Upper lobe of right lung (tissue), 1 donor: ENCODE measurements at regions not wholly inside any gene's neighbourhood (a gene's known extent, or its start where the extent isn't known, plus 50 kb on each side); places are given as distances from the start of the nearest gene placed in this dataset.

Experiments used
- ATAC-seq: fragments of 200-7000 bp; cut with Tn5 transposase; one replicate; pipeline ENCODE4 v1.9.1; 2020; ENCODE audit warnings: mild to moderate bottlenecking, moderate library complexity
- DNase-seq: peaks from one replicate; pipeline ENCODE4 v3.0.0-alpha.2; 2020
- H3K27ac ChIP-seq: fragments of 200-600 bp; one replicate; pipeline ENCODE4 v1.8.0; 2022
- H3K27me3 ChIP-seq: fragments of 200-600 bp; one replicate; pipeline ENCODE4 v1.8.0; 2022; ENCODE audit warnings: mild to moderate bottlenecking
- H3K36me3 ChIP-seq: fragments of 200-600 bp; one replicate; pipeline ENCODE4 v1.8.0; 2022
- H3K4me1 ChIP-seq: fragments of 200-600 bp; one replicate; pipeline ENCODE4 v1.8.0; 2022
- H3K4me3 ChIP-seq: fragments of 200-600 bp; one replicate; pipeline ENCODE4 v1.8.0; 2022; ENCODE audit warnings: mild to moderate bottlenecking
- H3K9me3 ChIP-seq: fragments of 200-600 bp; one replicate; pipeline ENCODE4 v1.8.0; 2022
- CTCF ChIP-seq: fragments of 200-600 bp; IDR thresholded peaks from one replicate; pipeline ENCODE4 v1.8.0; 2022; ENCODE audit warnings: antibody characterized with exemption
- intact Hi-C: fragments of 100-400 bp; cut with DNase I; formaldehyde crosslinking; loops from one replicate; pipeline ENCODE4 v1.11.0; 2022
- donor health status: DM: no; HTN: yes; CAD: no; lungs with severe emphysema.

GRCh38 chr1:192862271-192862670 lies 53.4 kb downstream of the RGS2 start:
- Histone ChIP-seq H3K27me3 (no peaks in the 10 kb centered on the region), H3K36me3 (no peaks in the 10 kb centered on the region), H3K4me1 (no peaks in the 10 kb centered on the region), H3K4me3 (no peak overlapping the region), H3K27ac (no peak overlapping the region), H3K9me3 (no peaks in the 10 kb centered on the region)
- no peak for TF ChIP-seq CTCF
- no peak for DNase-seq
- intact Hi-C loops: no loop called here
- no peak for ATAC-seq

- Histone ChIP-seq H3K4me1 (no peaks in the 10 kb centered on the region), H3K27ac (no peak overlapping the region), H3K4me3 (no peak overlapping the region), H3K36me3 (no peaks in the 10 kb centered on the region), H3K9me3 (no peaks in the 10 kb centered on the region), H3K27me3 (no peaks in the 10 kb centered on the region)
- no peak for ATAC-seq
- DNase-seq: no peak
- no peak for TF ChIP-seq CTCF
- intact Hi-C loops: no loop called here
Measured at GRCh38 chr1:192866241-192866868, 57.5 kb downstream of the RGS2 start.

GRCh38 chr1:192867180-192867579 lies 58.3 kb downstream of the RGS2 start:
- Histone ChIP-seq H3K36me3 (no peaks in the 10 kb centered on the region), H3K27ac (no peak overlapping the region), H3K9me3 (no peaks in the 10 kb centered on the region), H3K4me3 (no peak overlapping the region), H3K27me3 (no peaks in the 10 kb centered on the region), H3K4me1 (no peaks in the 10 kb centered on the region)
- intact Hi-C loops: no loop called here
- DNase-seq (no peak), ATAC-seq (no peak)
- no peak for TF ChIP-seq CTCF

- no peaks in the 10 kb centered on the region for H3K27me3 ChIP-seq
- no peak for TF ChIP-seq CTCF
- H3K4me3 ChIP-seq: no peak overlapping the region
- no peak for ATAC-seq
- DNase-seq: no peak
- H3K27ac ChIP-seq: no peak overlapping the region
- no peaks in the 10 kb centered on the region for H3K36me3 ChIP-seq
- intact Hi-C loops: no loop called here
- H3K4me1 ChIP-seq: no peaks in the 10 kb centered on the region
- H3K9me3 ChIP-seq: no peaks in the 10 kb centered on the region
Measured at GRCh38 chr1:192869308-192869940, 60.6 kb downstream of the RGS2 start.

GRCh38 chr1:192872010-192872409 lies 63.2 kb downstream of the RGS2 start:
- H3K9me3 ChIP-seq: no peaks in the 10 kb centered on the region
- no peak for TF ChIP-seq CTCF
- ATAC-seq (no peak), DNase-seq (no peak)
- no peaks in the 10 kb centered on the region for H3K27me3 ChIP-seq
- intact Hi-C loops: no loop called here
- no peak overlapping the region for H3K27ac ChIP-seq
- H3K4me3 ChIP-seq: no peak overlapping the region
- H3K36me3 ChIP-seq: no peaks in the 10 kb centered on the region
- no peaks in the 10 kb centered on the region for H3K4me1 ChIP-seq
